Endothelial cell of umbilical vein (primary cell): ENCODE measurements at regions not wholly inside any gene's neighbourhood (a gene's known extent, or its start where the extent isn't known, plus 50 kb on each side); places are given as distances from the start of the nearest gene placed in this dataset.

Experiments used
- BruUV-seq: library from RNA; stranded (reverse); fragments of 400-500 nt; replicated peaks from 2 replicates; lab custom pipeline; 2021; lab: Mats Ljungman, UMichigan
- CTCF ChIA-PET: fragments of 300-600, 350-600 bp; sonication (Branson Sonifier 250); formaldehyde crosslinking; loops from one replicate; lab custom pipeline; 2021; ENCODE audit warnings: antibody characterized with exemption, inconsistent platforms; lab: Charles Lee
- POLR2A ChIA-PET: fragments of 300-600, 350-600 bp; sonication (Branson Sonifier 250); formaldehyde crosslinking; loops from one replicate; lab custom pipeline; 2021; ENCODE audit warnings: antibody characterized with exemption, inconsistent platforms; lab: Charles Lee
- DNase-seq: peaks from one replicate; pipeline ENCODE4 v3.0.0-alpha.2; 2011; ENCODE audit warnings: low read depth, low spot score
- FAIRE-seq: peaks from 2 replicates; lab custom pipeline; 2011; peaks lifted over from hg19 to GRCh38; lab: Jason Lieb, UNC
- H2AFZ ChIP-seq: 2 replicates; pipeline ENCODE4 v1.6.0; 2012; ENCODE audit warnings: low read depth, low read length, control low read depth, inconsistent platforms
- H3K27ac ChIP-seq: 2 replicates; pipeline ENCODE4 v1.5.1; 2011; ENCODE audit warnings: low read depth, mild to moderate bottlenecking, control low read depth, low read length, moderate library complexity; ENCODE audit not compliant: insufficient read depth
- H3K27me3 ChIP-seq, 2 experiments: 2 replicates each; pipeline versions ENCODE4 v1.6.0 to v1.6.1; 2011; ENCODE audit warnings: low read length in 2 of 2, mixed read lengths in 1 of 2; ENCODE audit not compliant: control insufficient read depth in 2 of 2, insufficient read depth in 2 of 2
- H3K36me3 ChIP-seq, 2 experiments: 2 replicates in 1 of 2; 3 replicates in 1 of 2; pipeline ENCODE4 v1.5.1; 2011; ENCODE audit warnings: low read length in 2 of 2, mild to moderate bottlenecking in 1 of 2, moderate library complexity in 1 of 2; ENCODE audit not compliant: control insufficient read depth in 2 of 2, insufficient read depth in 2 of 2; ENCODE audit errors: extremely low read depth in 1 of 2
- H3K4me1 ChIP-seq: 3 replicates; pipeline ENCODE4 v1.5.1; 2011; ENCODE audit warnings: mild to moderate bottlenecking, low read length; ENCODE audit not compliant: control insufficient read depth, insufficient read depth; ENCODE audit errors: extremely low read depth
- H3K4me2 ChIP-seq: 2 replicates; pipeline ENCODE4 v1.6.1; 2011; ENCODE audit warnings: low read length, control low read depth, mixed read lengths; ENCODE audit not compliant: insufficient read depth
- H3K4me3 ChIP-seq, 3 experiments: fragments of 200-600 bp in 1 of 3; sonication (generic), shearing (Covaris generic) in 1 of 3; replicated peaks in 1 of 3; 2 replicates each; pipeline ENCODE4 v1.5.1; 2011 to 2016; ENCODE audit warnings: control low read depth in 3 of 3, low read length in 3 of 3, mild to moderate bottlenecking in 2 of 3, inconsistent platforms in 1 of 3, low read depth in 1 of 3, moderate library complexity in 1 of 3; ENCODE audit not compliant: insufficient read depth in 1 of 3
- H3K79me2 ChIP-seq: 2 replicates; pipeline ENCODE4 v1.6.0; 2012; ENCODE audit warnings: low read length, inconsistent platforms; ENCODE audit not compliant: control insufficient read depth, insufficient read depth
- H3K9ac ChIP-seq: replicated peaks from 2 replicates; pipeline ENCODE3; 2011; ENCODE audit warnings: low read length, control low read depth; ENCODE audit not compliant: insufficient read depth; ENCODE audit errors: extremely low read depth
- H3K9me1 ChIP-seq: replicated peaks from 3 replicates; pipeline ENCODE4 v1.6.0; 2011; ENCODE audit warnings: mild to moderate bottlenecking, low read length; ENCODE audit not compliant: control insufficient read depth, insufficient read depth; ENCODE audit errors: extremely low read depth
- H3K9me3 ChIP-seq: replicated peaks from 2 replicates; pipeline ENCODE4 v1.5.1; 2012; ENCODE audit warnings: low read length, inconsistent platforms; ENCODE audit not compliant: control insufficient read depth, insufficient read depth
- H4K20me1 ChIP-seq: replicated peaks from 2 replicates; pipeline ENCODE3; 2011; ENCODE audit warnings: mild to moderate bottlenecking, low read length; ENCODE audit not compliant: control insufficient read depth, insufficient read depth; ENCODE audit errors: extremely low read depth
- CTCF ChIP-seq, 2 donors: IDR thresholded peaks; 1 replicate in 1 of 2; 2 replicates in 1 of 2; pipeline ENCODE4 v1.5.1; 2011; ENCODE audit warnings: low read length in 2 of 2, mild to moderate bottlenecking in 2 of 2, moderate library complexity in 2 of 2, control low read depth in 1 of 2, inconsistent platforms in 1 of 2, low read depth in 1 of 2; ENCODE audit not compliant: insufficient read depth in 1 of 2; ENCODE audit errors: extremely low read depth in 1 of 2
- EZH2 ChIP-seq: IDR thresholded peaks from 2 replicates; pipeline ENCODE4 v1.6.1; 2012; ENCODE audit warnings: borderline replicate concordance, low read depth, mild to moderate bottlenecking, moderate library complexity, low read length, inconsistent platforms; ENCODE audit not compliant: severe bottlenecking
- FOS ChIP-seq: IDR thresholded peaks from 2 replicates; pipeline ENCODE4 v1.6.1; 2011; ENCODE audit warnings: mild to moderate bottlenecking, low read length, moderate library complexity, borderline replicate concordance; ENCODE audit not compliant: insufficient read depth
- GATA2 ChIP-seq: IDR thresholded peaks from 2 replicates; pipeline ENCODE4 v1.7.0; 2011; ENCODE audit warnings: low read depth, mild to moderate bottlenecking, moderate library complexity, mixed read lengths, low read length; ENCODE audit not compliant: insufficient read length, insufficient read depth
- JUN ChIP-seq: IDR thresholded peaks from 2 replicates; pipeline ENCODE4 v1.6.1; 2011; ENCODE audit warnings: borderline replicate concordance, low read depth; ENCODE audit not compliant: insufficient read length, insufficient read depth
- MYC ChIP-seq: IDR thresholded peaks from one replicate; pipeline ENCODE4 v1.6.1; 2011; ENCODE audit warnings: mild to moderate bottlenecking, low read depth, low read length
- POLR2A ChIP-seq: IDR thresholded peaks from 2 replicates; pipeline ENCODE4 v1.6.1; 2012; ENCODE audit warnings: low read depth, mild to moderate bottlenecking, control low read depth, low read length
- POLR2AphosphoS5 ChIP-seq: IDR thresholded peaks from 2 replicates; pipeline ENCODE4 v1.6.1; 2012; ENCODE audit warnings: low read depth, mild to moderate bottlenecking, control low read depth, low read length, moderate library complexity; ENCODE audit not compliant: insufficient read depth
- dilution Hi-C: fragments of 300-500 bp; cut with MboI; formaldehyde crosslinking; loops from one replicate; pipeline ENCODE4 v1.15.0; 2019; ENCODE audit warnings: low sequenced_read_pairs; ENCODE audit not compliant: extremely low pct_ligation_motif_present
- intact Hi-C: fragments of 100-400 bp; cut with micrococcal nuclease; formaldehyde crosslinking; loops from one replicate; pipeline ENCODE4 v1.10.0; 2022
- TF ChIP-seq, protein P1 (sequence below): IDR thresholded peaks from 2 replicates; pipeline ENCODE4 v1.6.1; 2011; ENCODE audit not compliant: insufficient read depth, insufficient read length

GRCh38 chr13:74063533-74064100 is 70.6 kb downstream of the KLF12 start:
- FAIRE-seq (no peak), DNase-seq (no peak)
- Histone ChIP-seq H3K27me3 (no peaks in the 10 kb centered on the region), H3K27ac (no peak overlapping the region), H3K9ac (no peak overlapping the region), H2AFZ (no peak overlapping the region), H4K20me1 (no peaks in the 10 kb centered on the region), H3K4me2 (no peak overlapping the region), H3K9me1 (no peaks in the 10 kb centered on the region), H3K79me2 (peaks cover 21% of the 10 kb centered on the region), H3K9me3 (no peaks in the 10 kb centered on the region), H3K36me3 (no peaks in the 10 kb centered on the region), H3K4me3 (no peak overlapping the region), H3K4me1 (no peaks in the 10 kb centered on the region)
- ChIA-PET CTCF (interaction anchor here (1.3 kb wide), 1 partner anchor 70 kb away, joined by 3 read pairs; the partner anchor contains the start of gene KLF12), POLR2A (no interaction called here)
- TF ChIP-seq MYC (no peak), CTCF (IDR thresholded peaks at IDR 0.05; ENCODE audit: extremely low read depth in 1 of 2, insufficient read depth in 1 of 2, low read depth in 1 of 2, low read length in 2 of 2) (no peak), FOS (no peak), GATA2 (no peak), POLR2A (no peak), EZH2 (no peak), JUN (no peak), POLR2AphosphoS5 (no peak)
- TF ChIP-seq, protein P1, sequence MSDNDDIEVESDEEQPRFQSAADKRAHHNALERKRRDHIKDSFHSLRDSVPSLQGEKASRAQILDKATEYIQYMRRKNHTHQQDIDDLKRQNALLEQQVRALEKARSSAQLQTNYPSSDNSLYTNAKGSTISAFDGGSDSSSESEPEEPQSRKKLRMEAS: no peak
- dilution Hi-C loops (no loop called here), intact Hi-C loops (no loop called here)
- no TSS peak for BruUV-seq
